Kidney capillary endothelial cell (primary cell): ENCODE measurements at regions not wholly inside any gene's neighbourhood (a gene's known extent, or its start where the extent isn't known, plus 50 kb on each side); places are given as distances from the start of the nearest gene placed in this dataset.

Source experiments
- DNase-seq: peaks from one replicate; pipeline ENCODE4 v3.0.0-alpha.2; 2018; ENCODE audit warnings: low spot score

GRCh38 chr20:39259808-39260207, 297.7 kb downstream of the DHX35 start:
- no peak for DNase-seq

- no peak for DNase-seq
These were observed 297.1 kb downstream of the DHX35 start for GRCh38 chr20:39259010-39259803.

DNA sequence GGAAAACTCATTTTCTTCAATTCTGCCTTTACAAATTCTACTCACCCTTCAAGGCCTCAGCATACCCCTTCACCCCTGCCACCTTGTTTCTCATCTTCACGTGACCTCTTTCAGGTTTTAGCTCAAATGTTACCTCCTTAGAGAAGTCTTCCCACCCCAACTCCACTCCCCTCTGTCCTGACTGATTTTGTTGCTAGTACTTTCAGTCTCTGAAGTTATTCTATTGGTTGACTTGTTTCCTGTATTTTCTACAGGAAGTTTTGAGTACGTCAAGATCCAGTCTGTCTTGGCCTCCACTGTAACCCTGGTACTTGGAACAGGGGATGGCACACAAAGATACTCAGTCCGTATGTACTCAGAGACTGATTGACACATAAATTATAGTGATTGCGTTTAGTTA, 296.1 kb downstream of the DHX35 start:
- no peak for DNase-seq

- DNase-seq: no peak
These were observed 291.1 kb downstream of the DHX35 start for GRCh38 chr20:39253051-39253755.

GRCh38 chr20:39252035-39252434, 289.9 kb downstream of the DHX35 start:
- DNase-seq: no peak

DNA sequence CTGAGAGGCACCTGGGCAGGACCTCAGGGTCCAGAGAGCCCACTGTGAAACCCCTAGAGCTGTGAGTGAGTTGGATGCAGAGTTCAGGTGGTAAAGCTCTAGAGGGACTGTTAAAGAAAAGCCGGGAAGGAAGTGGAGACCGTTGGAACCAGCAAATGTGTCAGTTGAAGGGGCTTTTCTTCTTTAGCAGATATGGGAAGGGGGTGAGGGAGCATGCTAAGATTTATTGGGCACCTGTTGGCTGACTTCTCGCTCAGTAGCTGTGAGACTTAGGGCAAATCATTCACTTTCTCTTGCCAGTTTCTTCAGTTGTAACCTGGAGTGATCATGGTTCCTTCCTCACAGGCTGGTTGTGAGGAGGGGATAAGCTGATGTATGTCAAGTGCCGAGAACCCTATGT, 287.7 kb downstream of the DHX35 start:
- no peak for DNase-seq

DNA sequence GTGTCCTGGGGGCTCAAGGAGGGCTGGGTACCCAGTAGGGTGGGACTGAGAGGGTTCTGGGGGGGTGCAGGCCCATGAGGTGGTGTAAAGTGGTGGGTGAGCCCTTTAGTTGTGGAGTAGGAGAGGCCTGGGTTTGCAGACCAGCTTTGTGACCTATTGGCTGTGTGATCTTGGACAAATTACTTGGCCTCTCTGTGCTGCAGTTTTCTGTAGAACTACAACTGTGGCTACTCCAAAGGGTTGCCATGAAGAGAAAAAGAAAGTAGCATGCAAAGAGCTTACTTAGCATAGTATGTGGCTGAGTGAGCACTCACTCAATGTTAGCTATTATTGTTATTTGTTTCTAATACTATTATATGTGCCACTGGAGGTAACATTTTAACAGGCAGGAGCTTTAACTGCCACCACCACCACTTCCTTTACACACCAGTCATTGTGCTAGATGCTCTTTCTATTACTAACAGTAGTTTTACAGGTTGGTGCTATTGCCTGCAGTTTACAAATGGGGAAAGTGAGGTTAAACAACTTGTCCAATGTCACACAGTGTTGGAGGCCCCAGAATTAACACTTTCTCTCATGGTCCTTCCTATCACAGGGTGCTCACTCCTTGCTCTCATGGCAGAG, 286.8 kb downstream of the DHX35 start:
- no peak for DNase-seq

DNA sequence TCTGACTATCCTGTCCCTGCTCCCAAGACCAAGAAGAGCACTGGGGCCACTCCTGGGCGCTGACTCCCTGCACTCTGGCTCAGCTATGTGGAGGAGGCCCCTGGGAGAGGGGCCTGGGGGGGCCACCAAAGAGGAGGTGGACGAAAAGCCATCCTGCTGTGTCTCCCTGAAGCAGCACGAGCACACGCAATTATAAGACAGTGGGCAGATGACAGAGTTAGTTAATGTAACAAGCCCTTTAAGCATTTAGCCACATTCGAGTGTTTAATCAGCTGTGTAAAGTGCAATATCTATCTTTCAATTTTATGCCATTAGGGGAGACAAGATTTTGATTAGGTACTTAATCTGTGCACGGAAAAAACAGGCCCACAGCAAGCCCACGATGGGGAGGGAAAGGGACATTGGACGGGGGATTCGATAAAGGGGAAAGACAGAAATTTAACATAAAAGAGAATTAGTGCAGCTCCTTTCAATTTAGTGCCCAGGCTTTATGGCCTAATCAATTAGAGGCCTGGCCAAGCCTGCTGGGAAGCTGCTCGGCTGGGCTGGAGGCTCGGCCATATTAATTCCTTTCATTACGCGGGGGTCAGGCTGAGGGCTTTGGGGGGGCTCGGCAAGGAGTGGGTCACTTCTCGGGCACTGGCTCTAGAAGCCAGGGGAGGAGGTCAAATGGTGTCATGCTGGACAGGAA, 286.2 kb downstream of the DHX35 start:
- DNase-seq: no peak

GRCh38 chr20:39246436-39246835, 284.3 kb downstream of the DHX35 start:
- no peak for DNase-seq

GRCh38 chr20:39245685-39246311, 283.7 kb downstream of the DHX35 start:
- DNase-seq: no peak

DNA sequence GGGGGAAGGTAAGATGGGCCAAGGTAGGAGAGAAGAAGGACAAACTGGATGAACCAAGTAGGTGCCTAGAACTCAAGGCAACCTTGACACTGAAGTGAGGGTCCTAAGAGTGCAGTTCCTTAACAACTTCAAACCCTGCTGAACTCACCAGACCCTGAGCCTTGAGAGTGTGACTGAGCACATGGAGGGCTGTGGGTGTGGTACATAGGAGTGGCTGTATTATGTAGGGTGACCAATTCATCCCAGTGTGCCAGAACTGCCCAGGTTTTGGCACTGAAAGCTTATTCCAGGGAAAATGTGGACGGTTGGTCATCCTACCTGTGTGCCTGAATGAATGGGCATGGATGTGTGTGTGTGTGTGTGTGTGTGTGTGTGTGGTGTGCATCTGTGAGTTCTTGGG, 281.8 kb downstream of the DHX35 start:
- DNase-seq: no peak

GRCh38 chr20:39242614-39243013, 280.5 kb downstream of the DHX35 start:
- DNase-seq: no peak

GRCh38 chr20:39234520-39235095, 272.5 kb downstream of the DHX35 start:
- DNase-seq: no peak

DNA sequence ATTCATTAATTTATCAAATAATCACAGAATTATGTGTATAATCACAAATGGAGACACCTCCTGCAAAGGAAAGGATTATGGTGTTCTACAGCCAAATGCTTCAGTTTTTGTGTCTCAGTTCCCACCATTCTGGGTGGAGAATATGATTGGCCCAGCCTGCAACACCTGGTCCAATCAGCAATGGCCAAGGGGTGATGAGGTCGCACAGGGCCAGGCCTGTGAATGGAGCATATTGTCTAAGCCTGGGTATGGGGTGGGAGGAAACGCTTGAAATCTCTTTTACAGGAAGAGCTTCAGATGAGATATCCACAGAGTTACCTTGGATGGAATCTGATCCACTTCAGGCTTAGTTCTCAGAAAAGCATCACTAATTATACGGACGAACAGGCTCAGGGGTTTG, 271.6 kb downstream of the DHX35 start:
- DNase-seq: no peak

DNA sequence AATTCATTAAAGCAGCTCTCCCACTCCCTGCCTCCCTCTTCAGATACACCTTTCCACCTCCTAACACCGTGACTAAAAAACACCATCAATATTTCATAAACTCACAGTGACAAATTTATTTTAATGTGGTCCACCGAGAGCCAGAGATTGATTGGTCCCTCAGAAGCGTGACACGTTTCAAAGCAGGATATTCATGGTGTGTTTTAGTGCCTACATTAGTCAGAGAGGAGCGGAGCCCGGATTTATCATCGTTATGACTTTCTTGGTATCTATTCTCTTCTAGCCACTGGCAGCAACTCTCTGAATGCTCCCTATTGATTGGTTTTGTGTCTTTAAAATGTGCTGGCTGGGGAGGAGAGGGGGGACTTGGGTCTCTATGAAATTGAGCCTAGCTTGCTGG, 265.3 kb downstream of the DHX35 start:
- DNase-seq: no peak

GRCh38 chr20:39225978-39226377, 263.8 kb downstream of the DHX35 start:
- DNase-seq: no peak

DNA sequence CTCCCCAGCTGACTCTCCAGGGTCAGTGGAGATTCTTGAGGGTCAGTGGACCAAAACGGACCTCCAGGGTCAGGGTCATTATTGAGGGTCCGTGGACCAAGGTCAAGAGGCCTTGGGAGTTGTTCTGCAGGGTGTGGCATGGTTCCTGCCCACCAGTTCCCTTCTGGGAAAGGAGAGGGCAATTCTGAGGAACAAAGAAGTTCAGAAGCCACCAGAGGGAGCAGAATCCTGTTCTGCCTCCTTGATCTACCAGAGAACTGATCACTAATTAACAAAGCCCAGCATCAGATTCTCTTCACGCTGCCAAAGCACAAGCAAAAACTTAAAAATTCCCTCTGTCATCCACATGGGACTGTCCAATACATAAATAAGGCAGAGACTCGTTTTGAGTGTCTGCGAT, 263.4 kb downstream of the DHX35 start:
- DNase-seq: no peak

DNA sequence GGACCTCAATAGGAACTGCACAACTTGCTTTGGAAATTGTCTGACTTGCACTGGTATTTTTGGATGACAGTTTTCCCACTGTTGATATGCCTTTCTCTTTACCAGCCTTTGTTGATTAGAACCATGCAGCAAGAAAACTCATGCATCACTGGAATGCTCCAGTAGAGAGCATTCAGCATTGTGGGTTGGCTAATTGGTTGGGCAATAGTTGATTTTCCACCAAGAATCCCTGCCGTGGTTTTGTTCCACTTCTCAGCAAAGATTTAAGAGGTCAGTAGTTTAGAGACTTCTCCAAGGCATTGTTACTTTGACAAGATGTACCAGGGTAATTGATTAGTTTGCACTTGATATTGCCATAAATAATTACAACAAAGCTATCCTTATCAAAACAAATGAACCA, 260.0 kb downstream of the DHX35 start:
- no peak for DNase-seq

DNA sequence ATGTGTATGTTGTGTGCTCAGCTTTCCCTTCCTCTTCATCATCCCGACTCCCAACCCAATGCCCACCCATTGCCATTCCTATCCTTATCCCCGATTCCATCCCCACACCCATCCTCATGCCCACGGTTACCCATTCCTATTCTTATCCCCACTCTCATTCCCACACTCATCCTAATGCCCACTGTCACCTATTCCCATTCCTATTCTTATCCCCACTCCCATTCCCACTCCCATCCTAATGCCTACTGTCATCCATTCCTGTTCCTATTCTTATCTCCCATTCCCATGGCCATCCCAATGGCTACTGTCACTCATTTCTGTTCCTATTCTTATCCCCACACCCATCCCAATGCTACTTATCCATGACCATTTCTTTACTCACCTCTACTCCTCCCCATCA, 254.1 kb downstream of the DHX35 start:
- DNase-seq: no peak

GRCh38 chr20:39214828-39215227, 252.7 kb downstream of the DHX35 start:
- DNase-seq: no peak

GRCh38 chr20:39213476-39214145, 251.5 kb downstream of the DHX35 start:
- DNase-seq: no peak
